ENCODE measurements at regions not wholly inside any gene's neighbourhood (a gene's known extent, or its start where the extent isn't known, plus 50 kb on each side); places are given as distances from the start of the nearest gene placed in this dataset.
"Not testable (repeated sequence)": the region's sequence is repeated elsewhere in the genome, so short reads cannot be mapped to it uniquely, and the experiment has no call there.

- no peak for DNase-seq (ENCODE audit: low spot score)
These were observed 232.3 kb upstream of the NFIA start for GRCh38 chr1:60850084-60850483.

GRCh38 chr1:60849401-60849800 lies 233.0 kb upstream of the NFIA start:
- no peak for DNase-seq (ENCODE audit: low spot score)

- peak; percentile 12 for DNase-seq (ENCODE audit: low spot score)
These were observed 233.7 kb upstream of the NFIA start for GRCh38 chr1:60848583-60849188.

GRCh38 chr1:60847855-60848582 lies 234.3 kb upstream of the NFIA start:
- DNase-seq (ENCODE audit: low spot score), result no peak

GRCh38 chr1:60847391-60847790 lies 235.0 kb upstream of the NFIA start:
- no peak for DNase-seq (ENCODE audit: low spot score)

- DNase-seq (ENCODE audit: low spot score), result not testable (repeated sequence)
These were observed 236.7 kb upstream of the NFIA start for GRCh38 chr1:60845659-60846058.

- DNase-seq (ENCODE audit: low spot score), result no peak
These were observed 240.1 kb upstream of the NFIA start for GRCh38 chr1:60842304-60842703.

GRCh38 chr1:60841116-60842046 lies 241.0 kb upstream of the NFIA start:
- no peak for DNase-seq (ENCODE audit: low spot score)

- not testable (repeated sequence) for DNase-seq (ENCODE audit: low spot score)
These were observed 241.9 kb upstream of the NFIA start for GRCh38 chr1:60840476-60840875.

- no peak for DNase-seq (ENCODE audit: low spot score)
These were observed 246.7 kb upstream of the NFIA start for GRCh38 chr1:60835649-60836048.

- DNase-seq (ENCODE audit: low spot score), result no peak
These were observed 249.2 kb upstream of the NFIA start for GRCh38 chr1:60833173-60833572.

- DNase-seq (ENCODE audit: low spot score), result no peak
These were observed 250.0 kb upstream of the NFIA start for GRCh38 chr1:60832367-60832766.

- DNase-seq (ENCODE audit: low spot score), result no peak
These were observed 250.6 kb upstream of the NFIA start for GRCh38 chr1:60831780-60832179.

- no peak for DNase-seq (ENCODE audit: low spot score)
These were observed 253.4 kb upstream of the NFIA start for GRCh38 chr1:60828944-60829343.

GRCh38 chr1:60826320-60827094 lies 255.9 kb upstream of the NFIA start:
- DNase-seq (ENCODE audit: low spot score), result no peak

GRCh38 chr1:60825593-60825992 lies 256.8 kb upstream of the NFIA start:
- no peak for DNase-seq (ENCODE audit: low spot score)

- no peak for DNase-seq (ENCODE audit: low spot score)
These were observed 259.2 kb upstream of the NFIA start for GRCh38 chr1:60823151-60823550.

GRCh38 chr1:60822252-60822651 lies 260.1 kb upstream of the NFIA start:
- DNase-seq (ENCODE audit: low spot score), result no peak

GRCh38 chr1:60821156-60821555 lies 261.2 kb upstream of the NFIA start:
- no peak for DNase-seq (ENCODE audit: low spot score)

GRCh38 chr1:60818969-60819701 lies 263.2 kb upstream of the NFIA start:
- DNase-seq (ENCODE audit: low spot score), result no peak

- DNase-seq (ENCODE audit: low spot score), result no peak
These were observed 269.3 kb upstream of the NFIA start for GRCh38 chr1:60813071-60813470.

All from AG08396 (cell line).